T-cell (primary cell): ENCODE measurements at regions not wholly inside any gene's neighbourhood (a gene's known extent, or its start where the extent isn't known, plus 50 kb on each side); places are given as distances from the start of the nearest gene placed in this dataset.

ENCODE experiments used
- ATAC-seq, 4 experiments: fragments of 200-7000 bp in 3 of 4; fragments of 150-1000 bp in 1 of 4; cut with Tn5 transposase; replicated peaks in 1 of 4; 1 replicate in 3 of 4; 2 replicates in 1 of 4; pipeline ENCODE4 v1.10.0; 2021; ENCODE audit warnings: moderate library complexity in 3 of 4, mild to moderate bottlenecking in 2 of 4, moderate number of reproducible peaks in 1 of 4
- CTCF ChIA-PET, 2 donors: fragments of 300-600 bp; sonication (Branson Sonifier 250); formaldehyde crosslinking; loops; one replicate each; lab custom pipeline; 2022; ENCODE audit warnings: antibody characterized with exemption in 2 of 2; lab: Charles Lee
- POLR2A ChIA-PET, 2 donors: fragments of 300-600 bp; sonication (Branson Sonifier 250); formaldehyde crosslinking; loops; one replicate each; lab custom pipeline; 2022; ENCODE audit warnings: antibody characterized with exemption in 2 of 2; lab: Charles Lee
- DNase-seq, 35 experiments: peaks; one replicate each; pipeline versions ENCODE4 v3.0.0 to v3.0.0-alpha.2; 2013 to 2023
- H3K27ac ChIP-seq: one replicate; pipeline ENCODE4 v1.5.1; 2013; ENCODE audit warnings: low read length
- H3K27me3 ChIP-seq, 2 experiments: replicated peaks in 1 of 2; 1 replicate in 1 of 2; 2 replicates in 1 of 2; pipeline versions ENCODE4 v1.6.1 to v1.7.0; 2013; ENCODE audit warnings: low read length in 1 of 2, mixed read lengths in 1 of 2; ENCODE audit not compliant: control insufficient read depth in 2 of 2, insufficient read depth in 2 of 2; ENCODE audit errors: extremely low read depth in 1 of 2
- H3K36me3 ChIP-seq, 2 donors: 1 replicate in 1 of 2; 2 replicates in 1 of 2; pipeline versions ENCODE4 v1.6.1 to v1.7.0; 2013; ENCODE audit warnings: low read length in 1 of 2; ENCODE audit not compliant: control insufficient read depth in 2 of 2, insufficient read depth in 1 of 2; ENCODE audit errors: extremely low read depth in 1 of 2
- H3K4me1 ChIP-seq, 2 experiments: 1 replicate in 1 of 2; 2 replicates in 1 of 2; pipeline versions ENCODE4 v1.6.1 to v1.7.0; 2013; ENCODE audit warnings: low read length in 2 of 2, mixed read lengths in 1 of 2; ENCODE audit not compliant: insufficient read depth in 2 of 2, control insufficient read depth in 1 of 2; ENCODE audit errors: extremely low read depth in 1 of 2
- H3K4me3 ChIP-seq, 2 donors: 1 replicate in 1 of 2; 2 replicates in 1 of 2; pipeline versions ENCODE4 v1.5.1 to v1.7.0; 2013; ENCODE audit warnings: mild to moderate bottlenecking in 2 of 2, low read length in 1 of 2, moderate library complexity in 1 of 2; ENCODE audit not compliant: control insufficient read depth in 1 of 2; ENCODE audit errors: extremely low read depth in 1 of 2
- H3K9me3 ChIP-seq: 2 replicates; pipeline ENCODE4 v1.7.0; 2013
- H3K27ac Mint-ChIP-seq, 2 donors: one replicate each; pipeline ENCODE4 v1.8.0; 2020 to 2021; ENCODE audit warnings: mild to moderate bottlenecking in 2 of 2, mixed read lengths in 2 of 2
- H3K27me3 Mint-ChIP-seq, 2 donors: one replicate each; pipeline ENCODE4 v1.8.0; 2021 to 2022; ENCODE audit warnings: mixed read lengths in 2 of 2
- H3K36me3 Mint-ChIP-seq: one replicate; pipeline ENCODE4 v1.8.0; 2021; ENCODE audit warnings: mixed read lengths
- H3K4me1 Mint-ChIP-seq, 3 donors: one replicate each; pipeline ENCODE4 v1.8.0; 2020 to 2022; ENCODE audit warnings: mixed read lengths in 3 of 3, mild to moderate bottlenecking in 1 of 3
- H3K4me3 Mint-ChIP-seq, 3 donors: one replicate each; pipeline ENCODE4 v1.8.0; 2020 to 2022; ENCODE audit warnings: mild to moderate bottlenecking in 3 of 3, mixed read lengths in 3 of 3, moderate library complexity in 3 of 3
- H3K9me3 Mint-ChIP-seq, 3 donors: one replicate each; pipeline ENCODE4 v1.8.0; 2020 to 2022; ENCODE audit warnings: mixed read lengths in 3 of 3
- WGBS: methylation state at CpG from one replicate; pipeline ENCODE4 v1.1.5; 2013; ENCODE audit warnings: missing lambda C conversion rate; ENCODE audit not compliant: insufficient coverage; 5-methylcytosine and 5-hydroxymethylcytosine counted together

GRCh38 chr15:96692826-96693225 lies 362.3 kb downstream of the NR2F2 start:
- H3K4me1 Mint-ChIP-seq: no peaks in the 10 kb centered on the region
- POLR2A ChIA-PET: no interaction called here
- H3K4me1 ChIP-seq: no peaks in the 10 kb centered on the region
- no peaks in the 10 kb centered on the region for H3K27me3 Mint-ChIP-seq
- no peak overlapping the region for H3K4me3 Mint-ChIP-seq
- H3K27me3 ChIP-seq: no peaks in the 10 kb centered on the region
- no peak for ATAC-seq
- H3K27ac Mint-ChIP-seq: no peak overlapping the region
- H3K9me3 ChIP-seq: no peaks in the 10 kb centered on the region
- H3K36me3 ChIP-seq: no peaks in the 10 kb centered on the region
- CTCF ChIA-PET: no interaction called here
- no peaks in the 10 kb centered on the region for H3K36me3 Mint-ChIP-seq
- no peak overlapping the region for H3K27ac ChIP-seq
- DNase-seq: no peak
- no peak overlapping the region for H3K4me3 ChIP-seq
- WGBS: no CpG with 5 or more reads among the region's 7 CpGs
- peaks cover 0 to 14% (median 3%) of the 10 kb centered on the region in 3 donors for H3K9me3 Mint-ChIP-seq

GRCh38 chr15:96693515-96693914 lies 363.0 kb downstream of the NR2F2 start:
- Histone ChIP-seq H3K36me3 (no peaks in the 10 kb centered on the region), H3K9me3 (no peaks in the 10 kb centered on the region), H3K27me3 (no peaks in the 10 kb centered on the region), H3K4me3 (no peak overlapping the region), H3K4me1 (no peaks in the 10 kb centered on the region), H3K27ac (no peak overlapping the region)
- no peak overlapping the region for H3K27ac Mint-ChIP-seq
- H3K9me3 Mint-ChIP-seq: peaks cover 0 to 14% (median 3%) of the 10 kb centered on the region in 3 donors
- POLR2A ChIA-PET: no interaction called here
- H3K4me3 Mint-ChIP-seq: no peak overlapping the region
- DNase-seq (no peak), ATAC-seq (no peak)
- H3K36me3 Mint-ChIP-seq: no peaks in the 10 kb centered on the region
- no peaks in the 10 kb centered on the region for H3K4me1 Mint-ChIP-seq
- CTCF ChIA-PET: interaction anchor here in 1 of 2 donors (0.7 kb wide), 1 partner anchor 464 kb away, joined by 3 read pairs; no protein-coding TSS in a partner anchor
- no CpG with 5 or more reads among the region's 2 CpGs for WGBS
- no peaks in the 10 kb centered on the region for H3K27me3 Mint-ChIP-seq

GRCh38 chr15:96693990-96694517 lies 363.6 kb downstream of the NR2F2 start:
- ATAC-seq (no peak), DNase-seq (no peak)
- H3K27ac ChIP-seq: no peak overlapping the region
- WGBS: 67% methylated on average over 4 of the region's 4 CpGs
- H3K4me1 ChIP-seq: no peaks in the 10 kb centered on the region
- H3K4me3 ChIP-seq: no peak overlapping the region
- Mint-ChIP-seq H3K27me3 (no peaks in the 10 kb centered on the region), H3K36me3 (no peaks in the 10 kb centered on the region), H3K9me3 (peaks cover 0 to 12% (median 3%) of the 10 kb centered on the region in 3 donors), H3K4me1 (no peaks in the 10 kb centered on the region), H3K27ac (no peak overlapping the region), H3K4me3 (no peak overlapping the region)
- POLR2A ChIA-PET: no interaction called here
- no peaks in the 10 kb centered on the region for H3K27me3 ChIP-seq
- H3K9me3 ChIP-seq: no peaks in the 10 kb centered on the region
- CTCF ChIA-PET: interaction anchor here in 1 of 2 donors (0.7 kb wide), 1 partner anchor 465 kb away, joined by 3 read pairs; no protein-coding TSS in a partner anchor
- H3K36me3 ChIP-seq: no peaks in the 10 kb centered on the region

- no peaks in the 10 kb centered on the region for H3K27me3 ChIP-seq
- no peaks in the 10 kb centered on the region for H3K4me1 ChIP-seq
- DNase-seq (no peak), ATAC-seq (no peak)
- H3K36me3 ChIP-seq: no peaks in the 10 kb centered on the region
- no peak overlapping the region for H3K4me3 ChIP-seq
- H3K9me3 ChIP-seq: no peaks in the 10 kb centered on the region
- POLR2A ChIA-PET: no interaction called here
- H3K27me3 Mint-ChIP-seq: no peaks in the 10 kb centered on the region
- H3K27ac Mint-ChIP-seq: no peak overlapping the region
- CTCF ChIA-PET: no interaction called here
- H3K4me1 Mint-ChIP-seq: no peaks in the 10 kb centered on the region
- H3K36me3 Mint-ChIP-seq: no peaks in the 10 kb centered on the region
- H3K9me3 Mint-ChIP-seq: peaks cover 0 to 3% (median 0%) of the 10 kb centered on the region in 3 donors
- no peak overlapping the region for H3K27ac ChIP-seq
- no peak overlapping the region for H3K4me3 Mint-ChIP-seq
These were observed 364.9 kb downstream of the NR2F2 start for GRCh38 chr15:96695426-96695825.

GRCh38 chr15:96699871-96700401 lies 369.4 kb downstream of the NR2F2 start:
- no CpG with 5 or more reads among the region's 3 CpGs for WGBS
- ChIA-PET POLR2A (no interaction called here), CTCF (no interaction called here)
- H3K4me3 Mint-ChIP-seq: no peak overlapping the region
- DNase-seq (no peak), ATAC-seq (no peak)
- H3K9me3 Mint-ChIP-seq: peaks cover 0 to 3% (median 2%) of the 10 kb centered on the region in 3 donors
- Histone ChIP-seq H3K4me3 (no peak overlapping the region), H3K4me1 (no peaks in the 10 kb centered on the region), H3K36me3 (no peaks in the 10 kb centered on the region), H3K27me3 (no peaks in the 10 kb centered on the region), H3K9me3 (no peaks in the 10 kb centered on the region), H3K27ac (no peak overlapping the region)
- H3K27me3 Mint-ChIP-seq: peaks cover 0 to 4% of the 10 kb centered on the region in 2 donors
- no peaks in the 10 kb centered on the region for H3K36me3 Mint-ChIP-seq
- no peaks in the 10 kb centered on the region for H3K4me1 Mint-ChIP-seq
- no peak overlapping the region for H3K27ac Mint-ChIP-seq

GRCh38 chr15:96700555-96700954 lies 370.1 kb downstream of the NR2F2 start:
- no CpG with 5 or more reads among the region's 2 CpGs for WGBS
- Mint-ChIP-seq H3K4me3 (no peak overlapping the region), H3K9me3 (peaks cover 0 to 2% (median 0%) of the 10 kb centered on the region in 3 donors), H3K27me3 (peaks cover 0 to 4% of the 10 kb centered on the region in 2 donors), H3K36me3 (no peaks in the 10 kb centered on the region), H3K4me1 (no peaks in the 10 kb centered on the region), H3K27ac (no peak overlapping the region)
- H3K36me3 ChIP-seq: no peaks in the 10 kb centered on the region
- H3K4me1 ChIP-seq: no peaks in the 10 kb centered on the region
- POLR2A ChIA-PET: no interaction called here
- no peak overlapping the region for H3K27ac ChIP-seq
- no peaks in the 10 kb centered on the region for H3K27me3 ChIP-seq
- CTCF ChIA-PET: no interaction called here
- no peaks in the 10 kb centered on the region for H3K9me3 ChIP-seq
- DNase-seq: no peak
- no peak overlapping the region for H3K4me3 ChIP-seq
- ATAC-seq: no peak
